GM10248 (cell line): ENCODE measurements at regions not wholly inside any gene's neighbourhood (a gene's known extent, or its start where the extent isn't known, plus 50 kb on each side); places are given as distances from the start of the nearest gene placed in this dataset.
A peak's percentile ranks its signal among the peaks of the same experiment; 100 is the strongest.
"Not testable (repeated sequence)": the region's sequence is repeated elsewhere in the genome, so short reads cannot be mapped to it uniquely, and the experiment has no call there.

Source experiments
- CTCF ChIA-PET: fragments of 300-600 bp; sonication (Branson Sonifier 250); formaldehyde crosslinking; extraction: SDS; loops from one replicate; lab custom pipeline; 2021; ENCODE audit warnings: antibody characterized with exemption; lab: Yijun Ruan, JAX
- POLR2A ChIA-PET: fragments of 350-650 bp; sonication (Branson Sonifier 250); formaldehyde crosslinking; extraction: SDS; loops from one replicate; lab custom pipeline; 2020; ENCODE audit warnings: antibody characterized with exemption; lab: Yijun Ruan, JAX
- DNase-seq: peaks from one replicate; pipeline ENCODE4 v3.0.0; 2012; ENCODE audit errors: extremely low spot score
- TF ChIP-seq, protein P1 (sequence below): IDR thresholded peaks from 2 replicates; pipeline ENCODE4 v1.5.1; 2012; ENCODE audit warnings: mild to moderate bottlenecking, low read depth; ENCODE audit errors: extremely low read depth, missing control alignments, control extremely low read depth

DNA sequence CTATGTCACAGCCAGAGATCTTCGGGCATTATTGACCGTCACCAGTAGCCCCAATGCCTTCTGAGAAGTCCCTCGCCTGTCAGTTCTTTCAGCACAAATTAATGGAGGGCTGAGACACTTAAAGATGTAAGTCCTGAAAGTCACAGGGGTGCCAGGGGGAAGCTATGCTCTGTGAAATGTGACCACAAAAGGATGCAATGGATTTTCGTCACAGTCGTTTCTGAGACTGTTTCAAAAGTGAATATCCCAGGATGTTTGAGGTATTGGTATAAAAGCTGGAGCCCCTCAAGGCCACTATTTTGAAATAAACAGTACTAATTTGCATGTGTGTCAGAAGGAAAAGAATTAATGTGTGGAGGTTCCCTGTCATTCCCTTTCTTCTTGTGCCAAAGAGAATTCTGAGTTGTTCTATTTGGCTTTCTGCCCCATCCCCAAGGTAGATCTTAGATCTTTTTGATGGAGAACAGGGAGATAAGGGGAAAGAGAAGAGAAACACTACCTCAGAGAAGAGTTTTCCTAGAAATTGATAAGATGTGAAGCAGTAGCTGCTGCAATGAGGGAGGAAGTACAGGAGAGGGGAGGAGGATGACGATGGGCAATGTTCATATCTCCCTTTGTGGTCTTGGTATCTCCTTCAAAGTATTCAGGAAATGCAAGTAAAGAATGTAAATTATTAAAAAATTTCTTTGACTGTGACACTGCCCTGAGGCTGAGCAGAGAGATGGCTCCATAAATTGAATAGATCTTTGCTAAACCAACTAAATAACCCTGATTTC lies 101.8 kb upstream of the NAP1L1 start:
- CTCF ChIA-PET, result no interaction called here
- no peak for DNase-seq
- POLR2A ChIA-PET, result no interaction called here
- TF ChIP-seq, protein P1, sequence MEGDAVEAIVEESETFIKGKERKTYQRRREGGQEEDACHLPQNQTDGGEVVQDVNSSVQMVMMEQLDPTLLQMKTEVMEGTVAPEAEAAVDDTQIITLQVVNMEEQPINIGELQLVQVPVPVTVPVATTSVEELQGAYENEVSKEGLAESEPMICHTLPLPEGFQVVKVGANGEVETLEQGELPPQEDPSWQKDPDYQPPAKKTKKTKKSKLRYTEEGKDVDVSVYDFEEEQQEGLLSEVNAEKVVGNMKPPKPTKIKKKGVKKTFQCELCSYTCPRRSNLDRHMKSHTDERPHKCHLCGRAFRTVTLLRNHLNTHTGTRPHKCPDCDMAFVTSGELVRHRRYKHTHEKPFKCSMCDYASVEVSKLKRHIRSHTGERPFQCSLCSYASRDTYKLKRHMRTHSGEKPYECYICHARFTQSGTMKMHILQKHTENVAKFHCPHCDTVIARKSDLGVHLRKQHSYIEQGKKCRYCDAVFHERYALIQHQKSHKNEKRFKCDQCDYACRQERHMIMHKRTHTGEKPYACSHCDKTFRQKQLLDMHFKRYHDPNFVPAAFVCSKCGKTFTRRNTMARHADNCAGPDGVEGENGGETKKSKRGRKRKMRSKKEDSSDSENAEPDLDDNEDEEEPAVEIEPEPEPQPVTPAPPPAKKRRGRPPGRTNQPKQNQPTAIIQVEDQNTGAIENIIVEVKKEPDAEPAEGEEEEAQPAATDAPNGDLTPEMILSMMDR, result no peak

DNA sequence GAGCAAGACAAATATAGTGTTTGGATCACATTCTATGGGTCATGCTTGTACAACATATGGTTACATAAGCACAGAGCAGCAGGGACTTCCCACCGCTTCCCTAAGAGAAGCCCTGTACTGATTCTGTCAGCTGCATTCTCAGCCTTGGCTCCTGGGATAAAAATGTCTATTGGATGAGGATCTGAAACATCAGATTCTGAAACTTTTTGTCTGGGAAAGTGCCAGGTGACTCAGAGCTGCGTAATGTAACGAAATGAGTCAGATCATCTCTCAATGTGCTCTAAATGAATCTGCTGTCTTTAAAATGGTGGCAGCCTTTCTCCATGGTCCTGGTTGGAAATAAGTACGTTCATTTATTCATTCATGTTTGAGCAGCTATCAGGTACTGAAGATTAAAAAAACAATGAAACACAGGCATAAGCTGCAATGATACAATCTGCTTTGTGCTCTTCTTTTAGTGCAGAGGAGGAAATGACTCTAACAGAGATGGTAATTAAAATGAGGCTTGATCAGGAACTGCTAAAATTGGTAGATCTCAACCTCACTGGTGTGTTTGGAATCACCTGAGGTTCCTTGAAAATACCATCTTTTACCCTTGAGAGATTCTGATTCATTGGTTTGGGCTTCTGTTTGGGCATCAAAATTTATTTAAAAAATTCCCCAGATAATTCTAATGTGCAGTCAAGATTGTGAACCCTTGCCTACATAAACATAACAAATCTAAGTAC lies 99.1 kb upstream of the NAP1L1 start:
- ChIA-PET POLR2A (no interaction called here), CTCF (no interaction called here)
- peak; percentile 38 for DNase-seq
- TF ChIP-seq, protein P1, result no peak

DNA sequence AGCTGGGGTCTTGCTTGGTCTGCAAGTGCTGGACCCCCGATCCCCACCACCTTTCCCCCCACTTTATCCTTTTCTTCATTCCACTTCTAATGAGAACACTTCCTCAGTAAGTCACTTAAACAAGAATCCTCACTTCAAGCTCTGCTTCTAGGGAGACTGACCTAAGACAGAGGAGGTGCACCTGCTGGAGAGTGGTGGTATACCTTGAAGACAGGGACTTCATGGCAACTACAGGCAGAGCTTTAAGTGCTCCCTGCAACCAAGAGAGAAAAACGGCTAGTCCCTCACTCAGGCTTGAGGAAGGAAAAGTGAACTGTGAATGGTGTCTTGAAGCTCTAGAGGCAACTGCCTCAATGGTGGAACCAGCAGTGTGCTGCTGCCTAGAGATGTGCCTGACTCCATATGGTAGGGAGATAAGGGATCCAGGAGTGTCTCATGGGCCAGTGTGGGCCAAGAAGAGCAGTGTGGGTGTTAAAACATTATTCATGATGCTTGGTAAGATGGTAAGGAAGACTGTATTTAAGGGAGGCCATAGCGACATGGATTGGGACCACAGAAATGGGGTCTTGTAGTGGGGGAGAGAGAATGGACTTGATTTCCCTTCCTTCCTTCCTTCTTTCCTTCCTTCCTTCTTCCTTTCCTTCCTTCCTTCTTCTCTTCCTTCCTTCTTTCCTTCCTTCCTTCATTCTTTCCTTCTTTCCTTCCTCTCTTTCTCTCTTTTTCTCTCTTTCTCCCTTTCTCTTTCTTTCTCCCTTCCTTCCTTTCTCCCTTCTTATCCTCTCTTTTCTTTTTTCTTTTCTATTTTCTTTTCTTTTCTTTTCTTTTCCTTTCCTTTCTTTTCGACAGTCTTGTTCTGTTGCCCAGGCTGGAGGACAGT lies 96.2 kb upstream of the NAP1L1 start:
- CTCF ChIA-PET, result interaction anchor here (0.9 to 1.7 kb wide), 2 partner anchors 11 to 15 kb away, joined by 4 read pairs; no protein-coding TSS in a partner anchor
- POLR2A ChIA-PET, result no interaction called here
- DNase-seq, result no peak
- TF ChIP-seq, protein P1, result no peak

DNA sequence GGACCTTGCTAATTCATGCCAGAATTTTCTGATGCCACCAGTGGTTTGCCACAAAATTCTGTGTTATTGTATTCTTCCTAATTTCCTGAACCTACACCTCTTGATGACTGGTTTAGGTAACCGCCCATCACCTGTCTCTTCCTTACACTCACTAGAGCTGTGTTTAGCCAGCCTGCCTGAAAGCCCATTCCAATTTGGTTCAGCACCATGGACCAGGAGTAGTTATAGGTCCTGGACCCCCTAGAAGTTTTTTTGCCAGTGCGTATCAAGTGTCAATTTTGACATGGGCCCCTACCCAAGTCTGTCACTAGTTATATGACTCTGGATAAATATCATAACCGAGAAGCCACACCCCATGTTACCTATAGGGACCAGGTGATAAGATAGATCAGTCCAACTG lies 94.0 kb upstream of the NAP1L1 start:
- TF ChIP-seq, protein P1, result no peak
- POLR2A ChIA-PET, result no interaction called here
- DNase-seq, result no peak
- CTCF ChIA-PET, result interaction anchor here (1.1 to 4.5 kb wide), 4 partner anchors 12 to 61 kb away, joined by 3 to 27 read pairs (median 4); no protein-coding TSS in a partner anchor

DNA sequence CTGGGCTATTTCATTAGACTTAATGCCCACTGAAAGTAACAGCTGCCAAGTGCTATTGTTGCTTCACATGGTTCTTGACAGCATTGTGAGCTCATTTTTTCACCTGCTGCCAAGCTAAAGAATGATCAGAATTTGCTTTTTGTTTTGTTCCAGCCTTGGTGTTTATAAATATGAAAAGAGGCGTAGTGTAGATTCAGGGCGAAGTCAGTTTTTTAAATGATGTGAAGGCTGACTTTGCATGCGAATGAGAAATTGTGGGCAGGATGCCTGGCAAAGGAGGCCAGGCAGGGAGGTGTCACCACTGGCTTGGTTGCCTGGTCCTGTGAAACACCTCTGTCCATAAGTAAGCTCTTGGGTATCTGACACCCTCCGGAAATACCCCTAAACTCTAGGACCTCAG lies 93.3 kb upstream of the NAP1L1 start:
- ChIA-PET CTCF (interaction anchor here (1.1 to 4.5 kb wide), 4 partner anchors 11 to 62 kb away, joined by 3 to 27 read pairs (median 4); no protein-coding TSS in a partner anchor), POLR2A (no interaction called here)
- TF ChIP-seq, protein P1, result no peak
- DNase-seq, result no peak

DNA sequence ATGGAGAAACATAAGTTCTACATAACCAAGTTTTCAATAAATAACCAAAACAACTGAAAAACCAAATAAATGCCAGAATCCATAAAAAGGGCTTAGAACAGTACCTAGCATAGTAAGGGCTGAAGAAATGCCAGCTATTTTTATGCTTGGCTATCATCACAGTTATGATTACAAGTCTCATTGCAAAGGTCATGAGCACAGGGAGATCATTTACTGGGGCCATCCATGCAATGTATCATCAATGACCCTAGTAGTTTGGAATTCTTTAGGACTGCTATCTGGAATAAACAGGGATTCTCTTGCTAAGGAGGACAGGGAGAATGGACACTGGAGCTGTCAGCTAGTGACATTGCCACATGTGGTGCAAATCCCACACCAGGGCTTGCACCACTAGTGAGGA lies 92.5 kb upstream of the NAP1L1 start:
- TF ChIP-seq, protein P1, result no peak
- POLR2A ChIA-PET, result no interaction called here
- CTCF ChIA-PET, result interaction anchor here (1.1 to 4.5 kb wide), 4 partner anchors 10 to 63 kb away, joined by 3 to 27 read pairs (median 4); no protein-coding TSS in a partner anchor
- DNase-seq, result no peak

DNA sequence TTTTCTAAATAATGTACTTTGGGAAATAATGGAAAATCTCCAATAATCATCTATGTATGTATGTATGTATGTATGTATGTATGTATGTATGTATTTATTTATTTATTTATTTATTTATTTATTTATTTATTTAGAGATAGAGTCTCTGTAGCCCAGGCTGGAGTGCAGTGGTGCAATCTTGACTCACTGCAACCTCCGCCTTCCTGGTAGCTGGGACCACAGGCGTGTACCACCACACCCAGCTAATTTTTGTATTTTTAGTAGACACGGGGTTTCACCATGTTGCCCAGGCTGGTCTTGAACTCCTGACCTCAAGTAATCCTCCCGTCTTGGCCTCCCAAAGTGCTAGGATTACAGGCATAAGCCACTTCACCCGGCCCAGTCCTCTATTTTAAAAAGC lies 91.5 kb upstream of the NAP1L1 start:
- POLR2A ChIA-PET, DNase-seq: not testable (repeated sequence)
- CTCF ChIA-PET, result interaction anchor here (1.1 to 4.5 kb wide), 3 partner anchors 13 to 26 kb away, joined by 3 to 27 read pairs (median 3); no protein-coding TSS in a partner anchor
